ENCODE measurements at regions not wholly inside any gene's neighbourhood (a gene's known extent, or its start where the extent isn't known, plus 50 kb on each side); places are given as distances from the start of the nearest gene placed in this dataset.

DNA sequence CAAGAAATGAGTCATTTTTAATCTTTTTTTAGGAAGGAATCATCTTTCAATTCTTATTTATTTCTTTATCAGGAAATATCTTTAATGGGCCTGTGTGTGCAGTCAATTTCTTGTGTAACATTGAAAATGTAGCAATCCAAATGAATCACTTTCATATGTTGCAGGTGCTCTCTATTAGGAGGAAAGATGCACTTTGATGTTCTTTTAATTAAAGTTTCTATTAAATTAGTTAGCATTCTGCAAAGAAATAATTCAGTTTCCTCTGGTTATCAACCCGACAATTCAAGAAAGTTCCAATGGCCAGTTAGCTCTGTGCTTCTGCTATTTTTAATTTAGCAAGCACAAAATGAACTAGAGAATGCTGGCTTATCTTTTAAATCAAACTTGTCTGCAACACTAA lies 212.0 kb downstream of the PCDH17 start:
- Histone ChIP-seq H3K27me3 (ENCODE audit: insufficient read depth) (no peaks in the 10 kb centered on the region), H3F3A (replicated peaks; ENCODE audit: insufficient read depth) (no peaks in the 10 kb centered on the region), H3K36me3 (replicated peaks in 1 of 2; ENCODE audit: control insufficient read depth in 1 of 2, insufficient read depth in 2 of 2, low read length in 1 of 2) (no peaks in the 10 kb centered on the region), H3K4me1 (ENCODE audit: control insufficient read depth in 1 of 2, insufficient read depth in 2 of 2, low read depth in 1 of 2, low read length in 1 of 2) (no peaks in the 10 kb centered on the region; a peak in 1 of 4 replicates), H3K9me3 (peaks cover 6% of the 10 kb centered on the region; the same call in 1 of the 2 replicates), H3K9ac (no peak overlapping the region), H3K4me3 (ENCODE audit: low read depth in 2 of 2, low read length in 1 of 2) (no peak overlapping the region), H2AFZ (ENCODE audit: low read depth) (no peak overlapping the region), H3K79me2 (ENCODE audit: insufficient read depth) (no peaks in the 10 kb centered on the region), H4K20me1 (ENCODE audit: insufficient read depth) (no peaks in the 10 kb centered on the region), H3K27ac (ENCODE audit: low read depth in 2 of 2, low read length in 1 of 2) (no peak overlapping the region), H3K4me2 (no peak overlapping the region), H3K9me2 (no peaks in the 10 kb centered on the region)
- no peak for DNase-seq
- CTCF ChIA-PET = interaction anchor here (0.7 to 1.3 kb wide), 3 partner anchors 10 to 218 kb away, joined by 3 to 4 read pairs (median 4); no protein-coding TSS in a partner anchor
- POLR2A ChIA-PET = no interaction called here
- WGBS (ENCODE audit: low lambda C conversion rate) = 5% methylated on average over 1 of the region's 1 CpG
- TF ChIP-seq EP300 (IDR thresholded peaks at IDR 0.05; ENCODE audit: borderline replicate concordance in 1 of 2, low read depth in 1 of 2, low read length in 1 of 2) (0 out of 4 replicates have a peak, but pooled peaks of 1 of the 2 experiments have one; percentile 18), YY1 (IDR thresholded peaks at IDR 0.05; ENCODE audit: low read depth) (no peak), CHD2 (IDR thresholded peaks at IDR 0.05; ENCODE audit: low read length, partially characterized antibody) (no peak), MXI1 (IDR thresholded peaks at IDR 0.05; ENCODE audit: low read depth, low read length) (no peak)

- Histone ChIP-seq H3K36me3 (replicated peaks in 1 of 2; ENCODE audit: control insufficient read depth in 1 of 2, insufficient read depth in 2 of 2, low read length in 1 of 2) (no peaks in the 10 kb centered on the region), H3K4me2 (no peak overlapping the region), H3F3A (replicated peaks; ENCODE audit: insufficient read depth) (no peaks in the 10 kb centered on the region), H3K27ac (ENCODE audit: low read depth in 2 of 2, low read length in 1 of 2) (no peak overlapping the region), H3K4me3 (ENCODE audit: low read depth in 2 of 2, low read length in 1 of 2) (no peak overlapping the region), H3K4me1 (ENCODE audit: control insufficient read depth in 1 of 2, insufficient read depth in 2 of 2, low read depth in 1 of 2, low read length in 1 of 2) (no peaks in the 10 kb centered on the region; a peak in 1 of 4 replicates), H2AFZ (ENCODE audit: low read depth) (no peak overlapping the region), H3K9ac (no peak overlapping the region), H3K9me3 (peaks cover 6% of the 10 kb centered on the region; the same call in 1 of the 2 replicates), H3K79me2 (ENCODE audit: insufficient read depth) (no peaks in the 10 kb centered on the region), H3K27me3 (ENCODE audit: insufficient read depth) (no peaks in the 10 kb centered on the region), H4K20me1 (ENCODE audit: insufficient read depth) (no peaks in the 10 kb centered on the region), H3K9me2 (no peaks in the 10 kb centered on the region)
- WGBS (ENCODE audit: low lambda C conversion rate) = 34% methylated on average over 4 of the region's 4 CpGs
- TF ChIP-seq NFIC (IDR thresholded peaks at IDR 0.05; ENCODE audit: borderline replicate concordance) = no peak
- no peak for TF ChIP-seq ELF1 (IDR thresholded peaks at IDR 0.05)
- TF ChIP-seq, protein P1, sequence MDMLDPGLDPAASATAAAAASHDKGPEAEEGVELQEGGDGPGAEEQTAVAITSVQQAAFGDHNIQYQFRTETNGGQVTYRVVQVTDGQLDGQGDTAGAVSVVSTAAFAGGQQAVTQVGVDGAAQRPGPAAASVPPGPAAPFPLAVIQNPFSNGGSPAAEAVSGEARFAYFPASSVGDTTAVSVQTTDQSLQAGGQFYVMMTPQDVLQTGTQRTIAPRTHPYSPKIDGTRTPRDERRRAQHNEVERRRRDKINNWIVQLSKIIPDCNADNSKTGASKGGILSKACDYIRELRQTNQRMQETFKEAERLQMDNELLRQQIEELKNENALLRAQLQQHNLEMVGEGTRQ (IDR thresholded peaks at IDR 0.05; ENCODE audit: borderline replicate concordance, low read depth, low read length) = no peak
- TF ChIP-seq EP300 (IDR thresholded peaks at IDR 0.05; ENCODE audit: borderline replicate concordance in 1 of 2, low read depth in 1 of 2, low read length in 1 of 2) = no peak
- TF ChIP-seq EZH2phosphoT487 (IDR thresholded peaks at IDR 0.05; ENCODE audit: borderline replicate concordance, low read depth) = no peak
- no peak for TF ChIP-seq MEF2A (IDR thresholded peaks at IDR 0.05; ENCODE audit: borderline replicate concordance, low read depth)
- no peak for TF ChIP-seq FOXM1 (IDR thresholded peaks at IDR 0.05; ENCODE audit: low read depth)
- TF ChIP-seq PBX3 (IDR thresholded peaks at IDR 0.05) = no peak
- TF ChIP-seq FOXJ3 (CRISPR knock-in tag; IDR thresholded peaks at IDR 0.05) = no peak
- TF ChIP-seq TCF12 (IDR thresholded peaks at IDR 0.05) = no peak
- TF ChIP-seq YY1 (IDR thresholded peaks at IDR 0.05; ENCODE audit: low read depth) = no peak
- TF ChIP-seq MAX (IDR thresholded peaks at IDR 0.05; ENCODE audit: low read depth) = no peak
- no peak for DNase-seq
- CTCF ChIA-PET = no interaction called here
- POLR2A ChIA-PET = no interaction called here
Observed at GRCh38 chr13:57846600-57847173, 215.1 kb downstream of the PCDH17 start.
